HL-60 (cell line): ENCODE measurements at regions not wholly inside any gene's neighbourhood (a gene's known extent, or its start where the extent isn't known, plus 50 kb on each side); places are given as distances from the start of the nearest gene placed in this dataset.

Experiments used
- DNase-seq, 2 experiments: peaks; one replicate each; pipeline ENCODE4 v3.0.0-alpha.2; 2010 to 2020; ENCODE audit warnings: low read depth in 1 of 2, low spot score in 1 of 2
- H3K27ac ChIP-seq: fragments of 250-450 bp; sonication (Bioruptor Pico); replicated peaks from 2 replicates; pipeline ENCODE4 v1.5.1; 2020; ENCODE audit warnings: mild to moderate bottlenecking, moderate library complexity
- H3K27me3 ChIP-seq: fragments of 250-450 bp; sonication (Bioruptor Pico); 2 replicates; pipeline ENCODE4 v1.5.1; 2021; ENCODE audit warnings: mild to moderate bottlenecking, moderate library complexity; ENCODE audit not compliant: insufficient read depth, poor library complexity, severe bottlenecking
- H3K4me3 ChIP-seq: replicated peaks from 2 replicates; pipeline ENCODE4 v1.5.1; 2011; ENCODE audit warnings: mild to moderate bottlenecking, control low read depth, low read length; ENCODE audit not compliant: insufficient read depth
- GABPA ChIP-seq: IDR thresholded peaks from 2 replicates; pipeline ENCODE4 v1.6.1; 2012; ENCODE audit warnings: low read depth
- POLR2AphosphoS5 ChIP-seq: IDR thresholded peaks from 2 replicates; pipeline ENCODE4 v1.6.1; 2012; ENCODE audit warnings: low read depth
- REST ChIP-seq: IDR thresholded peaks from 2 replicates; pipeline ENCODE4 v1.6.1; 2012; ENCODE audit warnings: low read depth; ENCODE audit not compliant: insufficient replicate concordance
- SPI1 ChIP-seq: IDR thresholded peaks from 2 replicates; pipeline ENCODE4 v1.6.1; 2012; ENCODE audit warnings: low read depth, mild to moderate bottlenecking, borderline replicate concordance
- TF ChIP-seq, protein P1 (sequence below): IDR thresholded peaks from one replicate; pipeline ENCODE4 v1.5.1; 2011; ENCODE audit warnings: low read length, control low read depth, inconsistent platforms; ENCODE audit not compliant: insufficient read depth

- H3K27ac ChIP-seq = no peak overlapping the region
- H3K4me3 ChIP-seq = no peak overlapping the region
- no peak for DNase-seq
- no peak for TF ChIP-seq REST
- no peak for TF ChIP-seq GABPA
- TF ChIP-seq, protein P1, sequence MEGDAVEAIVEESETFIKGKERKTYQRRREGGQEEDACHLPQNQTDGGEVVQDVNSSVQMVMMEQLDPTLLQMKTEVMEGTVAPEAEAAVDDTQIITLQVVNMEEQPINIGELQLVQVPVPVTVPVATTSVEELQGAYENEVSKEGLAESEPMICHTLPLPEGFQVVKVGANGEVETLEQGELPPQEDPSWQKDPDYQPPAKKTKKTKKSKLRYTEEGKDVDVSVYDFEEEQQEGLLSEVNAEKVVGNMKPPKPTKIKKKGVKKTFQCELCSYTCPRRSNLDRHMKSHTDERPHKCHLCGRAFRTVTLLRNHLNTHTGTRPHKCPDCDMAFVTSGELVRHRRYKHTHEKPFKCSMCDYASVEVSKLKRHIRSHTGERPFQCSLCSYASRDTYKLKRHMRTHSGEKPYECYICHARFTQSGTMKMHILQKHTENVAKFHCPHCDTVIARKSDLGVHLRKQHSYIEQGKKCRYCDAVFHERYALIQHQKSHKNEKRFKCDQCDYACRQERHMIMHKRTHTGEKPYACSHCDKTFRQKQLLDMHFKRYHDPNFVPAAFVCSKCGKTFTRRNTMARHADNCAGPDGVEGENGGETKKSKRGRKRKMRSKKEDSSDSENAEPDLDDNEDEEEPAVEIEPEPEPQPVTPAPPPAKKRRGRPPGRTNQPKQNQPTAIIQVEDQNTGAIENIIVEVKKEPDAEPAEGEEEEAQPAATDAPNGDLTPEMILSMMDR = no peak
- TF ChIP-seq SPI1 = no peak
- TF ChIP-seq POLR2AphosphoS5 = no peak
- no peaks in the 10 kb centered on the region for H3K27me3 ChIP-seq
These were observed 294.6 kb downstream of the TTLL7 start for GRCh38 chr1:83704350-83704749.

DNA sequence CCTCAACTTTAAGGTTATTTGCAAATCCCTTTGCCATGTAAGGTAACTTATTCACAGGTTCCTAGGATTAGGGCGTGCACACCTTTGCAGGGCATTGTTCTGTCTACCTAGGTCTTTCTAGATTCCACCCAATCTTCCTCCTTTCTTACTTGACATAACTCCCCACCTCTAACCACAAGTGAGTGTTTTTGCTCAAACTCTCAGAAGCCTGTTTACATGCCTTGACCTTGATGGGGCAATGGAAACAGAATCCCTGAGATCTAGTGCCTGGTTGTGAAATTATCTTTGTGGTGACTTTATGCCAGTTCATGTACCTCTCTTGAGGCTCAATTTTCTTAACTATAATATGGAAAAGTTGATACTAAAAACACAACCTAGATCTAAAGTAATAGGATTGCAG lies 296.6 kb downstream of the TTLL7 start:
- TF ChIP-seq GABPA = no peak
- TF ChIP-seq SPI1 = no peak
- no peak for TF ChIP-seq REST
- no peak for TF ChIP-seq POLR2AphosphoS5
- TF ChIP-seq, protein P1 = no peak
- no peak overlapping the region for H3K4me3 ChIP-seq
- no peaks in the 10 kb centered on the region for H3K27me3 ChIP-seq
- DNase-seq = no peak
- no peak overlapping the region for H3K27ac ChIP-seq

DNA sequence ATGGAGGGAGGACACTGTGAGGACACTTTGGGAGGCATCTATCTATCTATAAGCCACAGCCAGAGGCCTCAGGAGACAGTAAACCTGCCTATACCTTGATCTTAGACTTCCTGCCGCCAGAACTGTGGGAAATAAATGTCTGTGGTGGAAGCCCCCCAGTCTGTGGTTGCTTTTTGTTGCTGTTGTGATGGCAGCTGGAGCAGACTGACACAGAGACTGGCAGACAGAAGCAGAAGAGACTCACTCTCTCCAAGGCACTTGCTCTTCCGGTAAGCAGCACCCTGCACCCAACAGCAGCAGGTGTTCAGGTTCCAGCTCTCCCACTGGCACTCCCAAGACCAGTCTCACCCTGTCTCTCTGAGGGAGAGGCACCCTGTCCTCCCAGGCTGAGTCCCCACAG lies 297.6 kb downstream of the TTLL7 start:
- no peak overlapping the region for H3K27ac ChIP-seq
- no peaks in the 10 kb centered on the region for H3K27me3 ChIP-seq
- DNase-seq = no peak
- H3K4me3 ChIP-seq = no peak overlapping the region
- TF ChIP-seq, protein P1 = no peak
- TF ChIP-seq SPI1 (no peak), POLR2AphosphoS5 (no peak), GABPA (no peak), REST (no peak)
